Caco-2 (cell line): ENCODE measurements at regions not wholly inside any gene's neighbourhood (a gene's known extent, or its start where the extent isn't known, plus 50 kb on each side); places are given as distances from the start of the nearest gene placed in this dataset.

Source experiments
- BruUV-seq: library from RNA; stranded (reverse); fragments of 400-500 nt; replicated peaks from 2 replicates; lab custom pipeline; 2021; lab: Mats Ljungman, UMichigan
- CTCF ChIA-PET: fragments of 300-600 bp; sonication (Branson Sonifier 250); formaldehyde crosslinking; loops from one replicate; lab custom pipeline; 2022; ENCODE audit warnings: antibody characterized with exemption; lab: Charles Lee
- POLR2A ChIA-PET: fragments of 300-600 bp; sonication (Branson Sonifier 250); formaldehyde crosslinking; loops from one replicate; lab custom pipeline; 2022; ENCODE audit warnings: antibody characterized with exemption; lab: Charles Lee
- DNase-seq, 2 experiments: peaks; one replicate each; pipeline versions ENCODE4 v3.0.0 to v3.0.0-alpha.2; 2020 to 2022
- H3K27me3 ChIP-seq: replicated peaks from 2 replicates; pipeline ENCODE4 v1.6.0; 2011; ENCODE audit warnings: low read length; ENCODE audit not compliant: control insufficient read depth, insufficient read depth
- H3K36me3 ChIP-seq: 2 replicates; pipeline ENCODE4 v1.5.1; 2011; ENCODE audit warnings: low read length; ENCODE audit not compliant: control insufficient read depth, insufficient read depth
- H3K4me1 ChIP-seq: fragments of 250-450 bp; sonication (Bioruptor Pico); 2 replicates; pipeline ENCODE4 v1.5.1; 2020; ENCODE audit warnings: mild to moderate bottlenecking
- H3K4me3 ChIP-seq: 2 replicates; pipeline ENCODE4 v1.5.1; 2011; ENCODE audit warnings: low read depth, mild to moderate bottlenecking, control low read depth, low read length
- H3K9me3 ChIP-seq: fragments of 250-450 bp; sonication (Bioruptor Pico); 2 replicates; pipeline ENCODE4 v1.5.1; 2020; ENCODE audit warnings: mild to moderate bottlenecking, moderate library complexity
- H3K27ac Mint-ChIP-seq: one replicate; pipeline ENCODE4 v1.8.0; 2022; ENCODE audit warnings: mixed read lengths; ENCODE audit not compliant: unreplicated experiment
- H3K27me3 Mint-ChIP-seq: one replicate; pipeline ENCODE4 v1.8.0; 2022; ENCODE audit warnings: mixed read lengths; ENCODE audit not compliant: insufficient read depth, unreplicated experiment
- H3K36me3 Mint-ChIP-seq: one replicate; pipeline ENCODE4 v1.8.0; 2022; ENCODE audit warnings: mild to moderate bottlenecking, mixed read lengths; ENCODE audit not compliant: insufficient read depth, unreplicated experiment
- H3K4me1 Mint-ChIP-seq: one replicate; pipeline ENCODE4 v1.8.0; 2022; ENCODE audit warnings: low read depth, mixed read lengths; ENCODE audit not compliant: unreplicated experiment
- H3K4me3 Mint-ChIP-seq: one replicate; pipeline ENCODE4 v1.8.0; 2022; ENCODE audit warnings: mild to moderate bottlenecking, moderate library complexity, mixed read lengths; ENCODE audit not compliant: unreplicated experiment
- H3K9me3 Mint-ChIP-seq: one replicate; pipeline ENCODE4 v1.8.0; 2022; ENCODE audit warnings: mixed read lengths; ENCODE audit not compliant: unreplicated experiment
- CTCF ChIP-seq, 2 experiments: fragments of 200-600 bp in 1 of 2; IDR thresholded peaks; 1 replicate in 1 of 2; 2 replicates in 1 of 2; pipeline versions ENCODE4 v1.5.1 to v1.8.0; 2011 to 2022; ENCODE audit warnings: antibody characterized with exemption in 1 of 2, control low read depth in 1 of 2, inconsistent platforms in 1 of 2, low read depth in 1 of 2, low read length in 1 of 2, mild to moderate bottlenecking in 1 of 2, moderate library complexity in 1 of 2; ENCODE audit not compliant: insufficient read depth in 1 of 2, severe bottlenecking in 1 of 2, unreplicated experiment in 1 of 2
- intact Hi-C: fragments of 100-400 bp; cut with micrococcal nuclease; formaldehyde crosslinking; loops from one replicate; pipeline ENCODE4 v1.10.0; 2022; ENCODE audit not compliant: unreplicated experiment

- H3K27ac Mint-ChIP-seq: no peak overlapping the region
- H3K4me3 ChIP-seq: no peak overlapping the region
- intact Hi-C loops: no loop called here
- POLR2A ChIA-PET: no interaction called here
- H3K4me3 Mint-ChIP-seq: no peak overlapping the region
- no peaks in the 10 kb centered on the region for H3K36me3 ChIP-seq
- H3K4me1 ChIP-seq: no peaks in the 10 kb centered on the region
- H3K4me1 Mint-ChIP-seq: no peaks in the 10 kb centered on the region
- DNase-seq: no peak
- H3K27me3 Mint-ChIP-seq: peaks cover 3% of the 10 kb centered on the region
- TF ChIP-seq CTCF (IDR thresholded peaks at IDR 0.05; ENCODE audit: insufficient read depth in 1 of 2, low read depth in 1 of 2, low read length in 1 of 2, severe bottlenecking in 1 of 2, unreplicated experiment in 1 of 2): no peak
- CTCF ChIA-PET: no interaction called here
- no TSS peak for BruUV-seq
- H3K9me3 ChIP-seq: no peaks in the 10 kb centered on the region
- H3K9me3 Mint-ChIP-seq: peaks cover 9% of the 10 kb centered on the region
- H3K36me3 Mint-ChIP-seq: no peaks in the 10 kb centered on the region
- H3K27me3 ChIP-seq: no peaks in the 10 kb centered on the region
These were observed 177.7 kb upstream of the CDYL start for GRCh38 chr6:4598384-4598995.

GRCh38 chr6:4593951-4594350, 182.3 kb upstream of the CDYL start:
- no peak overlapping the region for H3K4me3 Mint-ChIP-seq
- H3K27me3 ChIP-seq: no peaks in the 10 kb centered on the region
- no peaks in the 10 kb centered on the region for H3K4me1 ChIP-seq
- H3K36me3 ChIP-seq: no peaks in the 10 kb centered on the region
- peaks cover 3% of the 10 kb centered on the region for H3K27me3 Mint-ChIP-seq
- no peak overlapping the region for H3K27ac Mint-ChIP-seq
- BruUV-seq: no TSS peak
- intact Hi-C loops: no loop called here
- no peaks in the 10 kb centered on the region for H3K9me3 ChIP-seq
- TF ChIP-seq CTCF (IDR thresholded peaks at IDR 0.05; ENCODE audit: insufficient read depth in 1 of 2, low read depth in 1 of 2, low read length in 1 of 2, severe bottlenecking in 1 of 2, unreplicated experiment in 1 of 2): no peak
- H3K36me3 Mint-ChIP-seq: no peaks in the 10 kb centered on the region
- ChIA-PET POLR2A (no interaction called here), CTCF (no interaction called here)
- H3K4me1 Mint-ChIP-seq: no peaks in the 10 kb centered on the region
- H3K9me3 Mint-ChIP-seq: no peaks in the 10 kb centered on the region
- DNase-seq: no peak
- H3K4me3 ChIP-seq: no peak overlapping the region

GRCh38 chr6:4592026-4592425, 184.2 kb upstream of the CDYL start:
- no peak for TF ChIP-seq CTCF (IDR thresholded peaks at IDR 0.05; ENCODE audit: insufficient read depth in 1 of 2, low read depth in 1 of 2, low read length in 1 of 2, severe bottlenecking in 1 of 2, unreplicated experiment in 1 of 2)
- H3K4me1 Mint-ChIP-seq: no peaks in the 10 kb centered on the region
- no peaks in the 10 kb centered on the region for H3K9me3 Mint-ChIP-seq
- H3K27me3 Mint-ChIP-seq: peaks cover 3% of the 10 kb centered on the region
- Histone ChIP-seq H3K4me1 (no peaks in the 10 kb centered on the region), H3K9me3 (no peaks in the 10 kb centered on the region), H3K27me3 (no peaks in the 10 kb centered on the region), H3K4me3 (no peak overlapping the region), H3K36me3 (no peaks in the 10 kb centered on the region)
- ChIA-PET POLR2A (no interaction called here), CTCF (no interaction called here)
- H3K4me3 Mint-ChIP-seq: no peak overlapping the region
- no TSS peak for BruUV-seq
- DNase-seq: no peak
- intact Hi-C loops: no loop called here
- no peak overlapping the region for H3K27ac Mint-ChIP-seq
- H3K36me3 Mint-ChIP-seq: no peaks in the 10 kb centered on the region
